Fibroblast of pulmonary artery (primary cell): ENCODE measurements at regions not wholly inside any gene's neighbourhood (a gene's known extent, or its start where the extent isn't known, plus 50 kb on each side); places are given as distances from the start of the nearest gene placed in this dataset.

Experiments
- DNase-seq: peaks from one replicate; pipeline ENCODE4 v3.0.0-alpha.2; 2010; ENCODE audit warnings: low read depth
- H3K4me3 ChIP-seq: replicated peaks from 2 replicates; pipeline ENCODE4 v1.5.1; 2011; ENCODE audit warnings: low read depth, mild to moderate bottlenecking, control low read depth, low read length, moderate library complexity
- CTCF ChIP-seq: IDR thresholded peaks from 2 replicates; pipeline ENCODE4 v1.5.1; 2011; ENCODE audit warnings: mild to moderate bottlenecking, control low read depth, low read length, inconsistent platforms; ENCODE audit errors: missing control alignments

- DNase-seq: no peak
- TF ChIP-seq CTCF: no peak
- no peak overlapping the region for H3K4me3 ChIP-seq
These were observed 132.1 kb upstream of the ADGRL3 start for GRCh38 chr4:61068060-61068459.

DNA sequence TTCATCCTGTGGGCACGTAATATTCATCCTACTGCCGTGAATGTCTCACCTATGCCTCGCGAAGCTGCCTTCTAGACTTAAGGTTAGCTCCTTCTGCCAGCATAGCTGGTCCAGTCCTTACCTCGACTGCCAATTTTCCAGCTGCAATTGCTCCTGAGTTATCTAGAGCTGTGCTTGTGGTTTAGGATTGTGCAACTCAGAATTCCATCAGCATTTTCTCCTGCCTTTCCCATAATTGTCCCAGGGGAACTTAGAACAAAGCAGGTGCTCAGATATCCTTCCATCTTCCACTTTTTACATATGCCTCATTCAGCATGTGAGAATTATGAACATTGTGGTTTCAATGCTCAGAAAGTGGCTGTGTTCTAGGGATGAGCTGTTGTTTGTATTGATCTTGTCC is 131.4 kb upstream of the ADGRL3 start:
- H3K4me3 ChIP-seq: no peak overlapping the region
- peak; percentile 79 for DNase-seq
- no peak for TF ChIP-seq CTCF

GRCh38 chr4:61070269-61070668 is 129.9 kb upstream of the ADGRL3 start:
- no peak overlapping the region for H3K4me3 ChIP-seq
- TF ChIP-seq CTCF: no peak
- no peak for DNase-seq

DNA sequence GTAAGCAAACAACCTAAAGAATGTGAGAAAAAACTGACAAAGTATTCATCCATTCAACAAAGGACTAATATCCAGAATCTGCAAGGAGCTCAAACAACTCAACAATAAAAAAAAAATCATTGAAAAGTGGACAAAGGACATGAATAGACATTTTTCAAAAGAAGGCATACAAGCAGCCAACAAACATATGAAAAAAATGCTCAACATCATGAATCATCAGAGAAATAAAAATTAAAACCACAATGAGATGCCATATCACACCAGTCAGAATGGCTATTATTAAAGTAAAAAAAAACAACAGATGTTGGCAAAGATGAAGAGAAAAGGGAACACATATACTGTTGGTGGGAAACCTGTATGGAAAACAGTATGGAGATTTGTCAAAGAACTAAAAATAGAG is 120.7 kb upstream of the ADGRL3 start:
- H3K4me3 ChIP-seq: no peak overlapping the region
- no peak for TF ChIP-seq CTCF
- DNase-seq: no peak

DNA sequence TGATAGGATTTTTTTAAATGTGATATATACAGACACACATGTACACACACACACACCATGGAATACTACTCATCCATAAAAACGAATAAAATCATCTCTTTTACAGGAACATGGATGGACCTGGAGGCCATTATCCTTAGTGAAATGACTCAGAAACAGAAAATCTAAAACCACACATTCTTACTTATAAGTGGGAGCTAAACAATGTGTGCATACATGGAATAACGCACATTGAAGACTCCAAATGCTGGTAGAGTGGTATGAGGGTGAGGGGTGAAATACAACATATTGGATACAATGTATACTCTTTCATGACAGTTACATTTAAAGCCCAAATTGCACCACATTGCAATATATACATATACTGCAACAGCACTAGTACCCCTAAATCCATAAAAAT is 120.2 kb upstream of the ADGRL3 start:
- DNase-seq: no peak
- no peak overlapping the region for H3K4me3 ChIP-seq
- no peak for TF ChIP-seq CTCF

- no peak overlapping the region for H3K4me3 ChIP-seq
- no peak for TF ChIP-seq CTCF
- no peak for DNase-seq
These were observed 114.6 kb upstream of the ADGRL3 start for GRCh38 chr4:61085534-61085933.

- no peak for TF ChIP-seq CTCF
- no peak overlapping the region for H3K4me3 ChIP-seq
- DNase-seq: no peak
These were observed 113.8 kb upstream of the ADGRL3 start for GRCh38 chr4:61086357-61086756.
